HepG2 (cell line): ENCODE measurements at regions not wholly inside any gene's neighbourhood (a gene's known extent, or its start where the extent isn't known, plus 50 kb on each side); places are given as distances from the start of the nearest gene placed in this dataset.

ENCODE experiments used
- ATAC-seq: fragments of 200-7000 bp; cut with Tn5 transposase; 3 replicates; pipeline ENCODE4 v1.9.1; 2020; ENCODE audit warnings: mild to moderate bottlenecking, moderate library complexity
- BruUV-seq: library from RNA; stranded (reverse); fragments of 400-500 nt; replicated peaks from 2 replicates; lab custom pipeline; 2021; lab: Mats Ljungman, UMichigan
- CTCF ChIA-PET: fragments of 300-600 bp; formaldehyde crosslinking; extraction: SDS; loops from one replicate; lab custom pipeline; 2021; ENCODE audit warnings: low total read pairs, inconsistent platforms, low intra/inter-chr PET ratio; lab: Yijun Ruan, JAX
- POLR2A ChIA-PET: fragments of 350-600 bp; sonication (Branson Sonifier 250); formaldehyde crosslinking; loops from one replicate; lab custom pipeline; 2020; ENCODE audit warnings: antibody characterized with exemption, inconsistent platforms; lab: Yijun Ruan, JAX
- DNase-seq: peaks from one replicate; pipeline ENCODE4 v3.0.0-alpha.2; 2015; ENCODE audit warnings: low spot score
- FAIRE-seq: peaks from 3 replicates; lab custom pipeline; 2011; peaks lifted over from hg19 to GRCh38; lab: Jason Lieb, UNC
- H2AFZ ChIP-seq: one replicate; pipeline ENCODE4 v1.6.1; 2011; ENCODE audit warnings: low read length, inconsistent platforms
- H3K27ac ChIP-seq: fragments of 300-600 bp; 3 replicates; pipeline ENCODE4 v1.8.0; 2011; ENCODE audit warnings: mixed run types, mild to moderate bottlenecking, mixed read lengths, low read length, inconsistent platforms; ENCODE audit not compliant: insufficient read depth; ENCODE audit errors: extremely low read length
- H3K27me3 ChIP-seq, 2 experiments: fragments of 200-600 bp in 1 of 2; 2 replicates in 1 of 2; 3 replicates in 1 of 2; pipeline versions ENCODE4 v1.6.0 to v1.8.0; 2011; ENCODE audit warnings: low read length in 2 of 2, mild to moderate bottlenecking in 2 of 2, moderate library complexity in 2 of 2, inconsistent platforms in 1 of 2; ENCODE audit not compliant: insufficient read depth in 2 of 2, control insufficient read depth in 1 of 2
- H3K36me3 ChIP-seq, 2 experiments: fragments of 200-600 bp in 1 of 2; replicated peaks in 1 of 2; 2 replicates in 1 of 2; 3 replicates in 1 of 2; pipeline versions ENCODE4 v1.5.1 to v1.8.0; 2011; ENCODE audit warnings: low read length in 2 of 2, inconsistent platforms in 1 of 2; ENCODE audit not compliant: insufficient read depth in 2 of 2, control insufficient read depth in 1 of 2
- H3K4me1 ChIP-seq: 2 replicates; pipeline ENCODE4 v1.5.1; 2012; ENCODE audit warnings: low read length, inconsistent platforms; ENCODE audit not compliant: insufficient read depth
- H3K4me2 ChIP-seq: 2 replicates; pipeline ENCODE4 v1.6.0; 2011; ENCODE audit warnings: low read depth, low read length, inconsistent platforms
- H3K4me3 ChIP-seq, 3 experiments: fragments of 200-600 bp in 1 of 3; sonication (generic), shearing (Covaris generic) in 1 of 3; replicated peaks in 1 of 3; 2 replicates each; pipeline ENCODE4 v1.5.1; 2011 to 2016; ENCODE audit warnings: low read length in 3 of 3, inconsistent platforms in 2 of 3, low read depth in 2 of 3, mild to moderate bottlenecking in 2 of 3, control low read depth in 1 of 3, mixed read lengths in 1 of 3; ENCODE audit not compliant: insufficient read depth in 1 of 3
- H3K79me2 ChIP-seq: one replicate; pipeline ENCODE4 v1.6.1; 2011; ENCODE audit warnings: low read length, inconsistent platforms; ENCODE audit not compliant: insufficient read depth
- H3K9ac ChIP-seq: 2 replicates; pipeline ENCODE4 v1.6.0; 2011; ENCODE audit warnings: mild to moderate bottlenecking, low read depth, low read length, inconsistent platforms; ENCODE audit not compliant: insufficient read depth
- H3K9me3 ChIP-seq: 2 replicates; pipeline ENCODE4 v1.5.1; 2012; ENCODE audit warnings: mild to moderate bottlenecking, low read length
- H4K20me1 ChIP-seq: 2 replicates; pipeline ENCODE4 v1.6.0; 2011; ENCODE audit warnings: inconsistent platforms, mild to moderate bottlenecking, low read length, moderate library complexity; ENCODE audit not compliant: insufficient read depth
- RXRB ChIP-seq: IDR thresholded peaks from 2 replicates; pipeline ENCODE4 v1.6.1; 2016; ENCODE audit warnings: borderline replicate concordance, missing genetic modification reagents, missing compliant biosample characterization
- SAFB2 ChIP-seq: sonication (generic); formaldehyde crosslinking; IDR thresholded peaks from 2 replicates; pipeline ENCODE4 v1.5.1; 2020; ENCODE audit warnings: missing genetic modification reagents, low read depth, mild to moderate bottlenecking, borderline replicate concordance
- SKIL ChIP-seq: sonication (generic); formaldehyde crosslinking; IDR thresholded peaks from 2 replicates; pipeline ENCODE4 v1.8.0; 2022; ENCODE audit warnings: missing genetic modification reagents, mild to moderate bottlenecking, moderate library complexity, borderline replicate concordance
- YEATS4 ChIP-seq: sonication (generic); formaldehyde crosslinking; IDR thresholded peaks from 2 replicates; pipeline ENCODE4 v1.4.0; 2020; ENCODE audit warnings: missing genetic modification reagents, borderline replicate concordance
- ZBED4 ChIP-seq: sonication (generic); formaldehyde crosslinking; IDR thresholded peaks from 2 replicates; pipeline ENCODE4 v1.4.0; 2020; ENCODE audit warnings: missing genetic modification reagents, borderline replicate concordance
- ZNF10 ChIP-seq: sonication (generic); formaldehyde crosslinking; IDR thresholded peaks from 2 replicates; pipeline ENCODE4 v1.4.0; 2020; ENCODE audit warnings: mild to moderate bottlenecking, low read depth, missing genetic modification reagents, borderline replicate concordance
- ZNF20 ChIP-seq: sonication (generic); formaldehyde crosslinking; IDR thresholded peaks from 2 replicates; pipeline ENCODE4 v1.4.0; 2020; ENCODE audit warnings: mild to moderate bottlenecking, moderate library complexity, missing genetic modification reagents
- ZNF263 ChIP-seq: sonication (generic); formaldehyde crosslinking; IDR thresholded peaks from 2 replicates; pipeline ENCODE4 v1.4.0; 2020; ENCODE audit warnings: missing genetic modification reagents
- ZNF468 ChIP-seq: sonication (generic); formaldehyde crosslinking; IDR thresholded peaks from 2 replicates; pipeline ENCODE4 v1.8.0; 2022; ENCODE audit warnings: mild to moderate bottlenecking, moderate library complexity, missing genetic modification reagents
- ZNF501 ChIP-seq: sonication (generic); formaldehyde crosslinking; IDR thresholded peaks from 2 replicates; pipeline ENCODE4 v1.5.1; 2020; ENCODE audit warnings: mild to moderate bottlenecking, moderate library complexity, missing genetic modification reagents
- ZNF552 ChIP-seq: sonication (generic); formaldehyde crosslinking; IDR thresholded peaks from 2 replicates; pipeline ENCODE4 v1.9.0; 2022; ENCODE audit warnings: missing genetic modification reagents, mild to moderate bottlenecking, borderline replicate concordance
- ZNF564 ChIP-seq: sonication (generic); formaldehyde crosslinking; IDR thresholded peaks from 2 replicates; pipeline ENCODE4 v1.8.1; 2023; ENCODE audit warnings: mild to moderate bottlenecking, missing genetic modification reagents
- ZNF597 ChIP-seq: sonication (generic); formaldehyde crosslinking; IDR thresholded peaks from 2 replicates; pipeline ENCODE4 v1.5.0; 2020; ENCODE audit warnings: missing genetic modification reagents
- WGBS: methylation state at CpG from one replicate; pipeline ENCODE4 v1.1.6; 2017; ENCODE audit warnings: low lambda C conversion rate; 5-methylcytosine and 5-hydroxymethylcytosine counted together
- in situ Hi-C: cut with HindIII; loops from 2 replicates; pipeline ENCODE4 v1.10.0; 2017; ENCODE audit warnings: low pct_unique_long_range_greater_than_20kb; ENCODE audit not compliant: extremely low pct_ligation_motif_present
- intact Hi-C: fragments of 100-400 bp; cut with micrococcal nuclease; formaldehyde crosslinking; loops from one replicate; pipeline ENCODE4 v1.10.0; 2022; ENCODE audit not compliant: unreplicated experiment

GRCh38 chr5:105587963-105588662, 2025.5 kb upstream of the NUDT12 start (continued):
- TF ChIP-seq ZNF468 (CRISPR knock-in tag) (no peak), ZNF10 (CRISPR knock-in tag) (no peak), ZNF20 (CRISPR knock-in tag) (no peak), ZNF564 (CRISPR knock-in tag) (no peak)

GRCh38 chr5:105581988-105582690, 2019.5 kb upstream of the NUDT12 start:
- DNase-seq (no peak), ATAC-seq (no peak), FAIRE-seq (no peak)
- ChIA-PET POLR2A (no interaction called here), CTCF (no interaction called here)
- Histone ChIP-seq H3K27me3 (no peaks in the 10 kb centered on the region), H3K4me1 (no peaks in the 10 kb centered on the region), H3K4me3 (no peak overlapping the region), H3K36me3 (no peaks in the 10 kb centered on the region), H2AFZ (no peak overlapping the region), H3K9me3 (no peaks in the 10 kb centered on the region), H3K79me2 (no peaks in the 10 kb centered on the region), H3K4me2 (no peak overlapping the region), H3K9ac (no peak overlapping the region), H3K27ac (no peak overlapping the region), H4K20me1 (no peaks in the 10 kb centered on the region)
- BruUV-seq: no TSS peak
- in situ Hi-C loops: no loop called here
- intact Hi-C loops: no loop called here
- WGBS: 0% methylated on average over 3 of the region's 7 CpGs
- TF ChIP-seq ZNF552 (no peak), RXRB (no peak), ZNF597 (CRISPR knock-in tag) (no peak), SAFB2 (CRISPR knock-in tag) (no peak), ZNF501 (CRISPR knock-in tag) (no peak), ZNF263 (CRISPR knock-in tag) (no peak), ZBED4 (CRISPR knock-in tag) (no peak), YEATS4 (CRISPR knock-in tag) (no peak), SKIL (CRISPR knock-in tag) (no peak)
